DND-41 (cell line): ENCODE measurements at regions not wholly inside any gene's neighbourhood (a gene's known extent, or its start where the extent isn't known, plus 50 kb on each side); places are given as distances from the start of the nearest gene placed in this dataset.

ENCODE experiments used
- EZH2 ChIP-seq: IDR thresholded peaks from 3 replicates; pipeline ENCODE4 v1.6.1; 2012; ENCODE audit warnings: borderline replicate concordance, low read depth, mild to moderate bottlenecking, moderate library complexity, low read length, inconsistent platforms; ENCODE audit not compliant: severe bottlenecking
- TF ChIP-seq, protein P1 (sequence below): IDR thresholded peaks from 2 replicates; pipeline ENCODE4 v1.5.1; 2012; ENCODE audit warnings: borderline replicate concordance, low read length, moderate library complexity, mild to moderate bottlenecking; ENCODE audit not compliant: poor library complexity, severe bottlenecking; ENCODE audit errors: extremely low read depth

- TF ChIP-seq, protein P1, sequence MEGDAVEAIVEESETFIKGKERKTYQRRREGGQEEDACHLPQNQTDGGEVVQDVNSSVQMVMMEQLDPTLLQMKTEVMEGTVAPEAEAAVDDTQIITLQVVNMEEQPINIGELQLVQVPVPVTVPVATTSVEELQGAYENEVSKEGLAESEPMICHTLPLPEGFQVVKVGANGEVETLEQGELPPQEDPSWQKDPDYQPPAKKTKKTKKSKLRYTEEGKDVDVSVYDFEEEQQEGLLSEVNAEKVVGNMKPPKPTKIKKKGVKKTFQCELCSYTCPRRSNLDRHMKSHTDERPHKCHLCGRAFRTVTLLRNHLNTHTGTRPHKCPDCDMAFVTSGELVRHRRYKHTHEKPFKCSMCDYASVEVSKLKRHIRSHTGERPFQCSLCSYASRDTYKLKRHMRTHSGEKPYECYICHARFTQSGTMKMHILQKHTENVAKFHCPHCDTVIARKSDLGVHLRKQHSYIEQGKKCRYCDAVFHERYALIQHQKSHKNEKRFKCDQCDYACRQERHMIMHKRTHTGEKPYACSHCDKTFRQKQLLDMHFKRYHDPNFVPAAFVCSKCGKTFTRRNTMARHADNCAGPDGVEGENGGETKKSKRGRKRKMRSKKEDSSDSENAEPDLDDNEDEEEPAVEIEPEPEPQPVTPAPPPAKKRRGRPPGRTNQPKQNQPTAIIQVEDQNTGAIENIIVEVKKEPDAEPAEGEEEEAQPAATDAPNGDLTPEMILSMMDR, result no peak
- no peak for TF ChIP-seq EZH2
These were observed 537.9 kb downstream of the PLXDC2 start for GRCh38 chr10:20354166-20354565.
